Panc1 (cell line): ENCODE measurements at regions not wholly inside any gene's neighbourhood (a gene's known extent, or its start where the extent isn't known, plus 50 kb on each side); places are given as distances from the start of the nearest gene placed in this dataset.

Source experiments
- CTCF ChIP-seq: fragments of 450-650 bp; IDR thresholded peaks from 2 replicates; pipeline ENCODE4 v1.5.1; 2017; ENCODE audit warnings: mild to moderate bottlenecking
- REST ChIP-seq, 2 experiments: IDR thresholded peaks; 2 replicates each; pipeline ENCODE4 v1.6.1; 2011 to 2012; ENCODE audit warnings: low read depth in 2 of 2, control low read depth in 1 of 2, low read length in 1 of 2, mild to moderate bottlenecking in 1 of 2, moderate library complexity in 1 of 2; ENCODE audit not compliant: insufficient read depth in 1 of 2

GRCh38 chr2:47984041-47984440 lies 77.7 kb upstream of the FBXO11 start:
- no peak for TF ChIP-seq CTCF
- TF ChIP-seq REST (IDR thresholded peaks at IDR 0.05; ENCODE audit: insufficient read depth in 1 of 2, low read depth in 2 of 2, low read length in 1 of 2): no peak
